ENCODE measurements at regions not wholly inside any gene's neighbourhood (a gene's known extent, or its start where the extent isn't known, plus 50 kb on each side); places are given as distances from the start of the nearest gene placed in this dataset.

GRCh38 chr14:78081245-78081644 lies 88.9 kb upstream of the NRXN3 start:
- H3K9me3 ChIP-seq (ENCODE audit: low read length) = no peaks in the 10 kb centered on the region
- ChIA-PET CTCF (ENCODE audit: unreplicated experiment) (no interaction called here), POLR2A (interaction anchor here (0.6 kb wide), 2 partner anchors 18 to 285 kb away, joined by 3 read pairs; no protein-coding TSS in a partner anchor)
- no peak overlapping the region for H3K4me2 ChIP-seq (ENCODE audit: low read length)
- no peaks in the 10 kb centered on the region for H3K9me2 ChIP-seq (ENCODE audit: insufficient read depth, low read length)
- H3K27ac ChIP-seq (ENCODE audit: low read depth, low read length, poor library complexity, severe bottlenecking) = no peak overlapping the region
- no peaks in the 10 kb centered on the region for H3K79me2 ChIP-seq (ENCODE audit: insufficient read depth, low read depth, low read length)
- intact Hi-C loops (cut with micrococcal nuclease; ENCODE audit: unreplicated experiment) = no loop called here
- H3K4me1 ChIP-seq (ENCODE audit: insufficient read depth, low read length, poor library complexity, severe bottlenecking) = no peaks in the 10 kb centered on the region
- no TSS peak for BruUV-seq (replicated peaks)
- H3K4me3 ChIP-seq (ENCODE audit: low read depth, low read length, poor library complexity, severe bottlenecking) = no peak overlapping the region
- H4K20me1 ChIP-seq (ENCODE audit: insufficient read depth, low read length) = no peaks in the 10 kb centered on the region
- TF ChIP-seq CTCF (conservative IDR thresholded peaks at IDR 0.05; ENCODE audit: low read length) (no peak), EZH2phosphoT487 (IDR thresholded peaks at IDR 0.05; ENCODE audit: borderline replicate concordance, low read depth, low read length) (no peak)
- no peak overlapping the region for H2AFZ ChIP-seq (ENCODE audit: low read length)
- no peak for DNase-seq (ENCODE audit: low spot score)
- H3K36me3 ChIP-seq (ENCODE audit: insufficient read depth, low read length) = no peaks in the 10 kb centered on the region

GRCh38 chr14:78083837-78084236 lies 86.3 kb upstream of the NRXN3 start:
- Histone ChIP-seq H4K20me1 (ENCODE audit: insufficient read depth, low read length) (no peaks in the 10 kb centered on the region), H2AFZ (ENCODE audit: low read length) (no peak overlapping the region), H3K4me1 (ENCODE audit: insufficient read depth, low read length, poor library complexity, severe bottlenecking) (no peaks in the 10 kb centered on the region), H3K79me2 (ENCODE audit: insufficient read depth, low read depth, low read length) (no peaks in the 10 kb centered on the region), H3K4me3 (ENCODE audit: low read depth, low read length, poor library complexity, severe bottlenecking) (no peak overlapping the region), H3K36me3 (ENCODE audit: insufficient read depth, low read length) (no peaks in the 10 kb centered on the region), H3K9me3 (ENCODE audit: low read length) (no peaks in the 10 kb centered on the region), H3K27ac (ENCODE audit: low read depth, low read length, poor library complexity, severe bottlenecking) (no peak overlapping the region), H3K9me2 (ENCODE audit: insufficient read depth, low read length) (no peaks in the 10 kb centered on the region), H3K4me2 (ENCODE audit: low read length) (no peak overlapping the region)
- POLR2A ChIA-PET = no interaction called here
- CTCF ChIA-PET (ENCODE audit: unreplicated experiment) = no interaction called here
- BruUV-seq (replicated peaks) = no TSS peak
- TF ChIP-seq CTCF (conservative IDR thresholded peaks at IDR 0.05; ENCODE audit: low read length) (no peak), EZH2phosphoT487 (IDR thresholded peaks at IDR 0.05; ENCODE audit: borderline replicate concordance, low read depth, low read length) (no peak)
- no peak for DNase-seq (ENCODE audit: low spot score)
- intact Hi-C loops (cut with micrococcal nuclease; ENCODE audit: unreplicated experiment) = no loop called here

- BruUV-seq (replicated peaks) = no TSS peak
These were observed 83.8 kb upstream of the NRXN3 start for GRCh38 chr14:78086342-78086741.

More at GRCh38 chr14:78086342-78086741, 83.8 kb upstream of the NRXN3 start:
- Histone ChIP-seq H3K9me2 (ENCODE audit: insufficient read depth, low read length) (no peaks in the 10 kb centered on the region), H3K4me1 (ENCODE audit: insufficient read depth, low read length, poor library complexity, severe bottlenecking) (no peaks in the 10 kb centered on the region), H3K36me3 (ENCODE audit: insufficient read depth, low read length) (no peaks in the 10 kb centered on the region), H3K9me3 (ENCODE audit: low read length) (no peaks in the 10 kb centered on the region), H3K4me3 (ENCODE audit: low read depth, low read length, poor library complexity, severe bottlenecking) (no peak overlapping the region), H2AFZ (ENCODE audit: low read length) (no peak overlapping the region), H3K4me2 (ENCODE audit: low read length) (no peak overlapping the region), H3K27ac (ENCODE audit: low read depth, low read length, poor library complexity, severe bottlenecking) (no peak overlapping the region), H4K20me1 (ENCODE audit: insufficient read depth, low read length) (no peaks in the 10 kb centered on the region), H3K79me2 (ENCODE audit: insufficient read depth, low read depth, low read length) (no peaks in the 10 kb centered on the region)
- ChIA-PET CTCF (ENCODE audit: unreplicated experiment) (no interaction called here), POLR2A (no interaction called here)
- intact Hi-C loops (cut with micrococcal nuclease; ENCODE audit: unreplicated experiment) = no loop called here
- no peak for DNase-seq (ENCODE audit: low spot score)
- TF ChIP-seq EZH2phosphoT487 (IDR thresholded peaks at IDR 0.05; ENCODE audit: borderline replicate concordance, low read depth, low read length) = no peak
- TF ChIP-seq CTCF (conservative IDR thresholded peaks at IDR 0.05; ENCODE audit: low read length) = no peak
